IMR-90 (cell line): ENCODE measurements at regions not wholly inside any gene's neighbourhood (a gene's known extent, or its start where the extent isn't known, plus 50 kb on each side); places are given as distances from the start of the nearest gene placed in this dataset.

Source experiments
- CEBPB ChIP-seq: IDR thresholded peaks from 2 replicates; pipeline ENCODE4 v1.6.1; 2012; ENCODE audit warnings: low read depth, low read length, improper control_type of control experiment
- RCOR1 ChIP-seq: IDR thresholded peaks from 2 replicates; pipeline ENCODE4 v1.6.1; 2012; ENCODE audit warnings: mild to moderate bottlenecking, low read length, improper control_type of control experiment; ENCODE audit not compliant: insufficient replicate concordance
- TF ChIP-seq, protein P1 (sequence below): conservative IDR thresholded peaks from 2 replicates; pipeline ENCODE4 v1.5.1; 2012; ENCODE audit warnings: mild to moderate bottlenecking, low read depth, low read length, improper control_type of control experiment

GRCh38 chr3:180447136-180447535 lies 154.8 kb upstream of the TTC14 start:
- TF ChIP-seq CEBPB (no peak), RCOR1 (no peak)
- TF ChIP-seq, protein P1, sequence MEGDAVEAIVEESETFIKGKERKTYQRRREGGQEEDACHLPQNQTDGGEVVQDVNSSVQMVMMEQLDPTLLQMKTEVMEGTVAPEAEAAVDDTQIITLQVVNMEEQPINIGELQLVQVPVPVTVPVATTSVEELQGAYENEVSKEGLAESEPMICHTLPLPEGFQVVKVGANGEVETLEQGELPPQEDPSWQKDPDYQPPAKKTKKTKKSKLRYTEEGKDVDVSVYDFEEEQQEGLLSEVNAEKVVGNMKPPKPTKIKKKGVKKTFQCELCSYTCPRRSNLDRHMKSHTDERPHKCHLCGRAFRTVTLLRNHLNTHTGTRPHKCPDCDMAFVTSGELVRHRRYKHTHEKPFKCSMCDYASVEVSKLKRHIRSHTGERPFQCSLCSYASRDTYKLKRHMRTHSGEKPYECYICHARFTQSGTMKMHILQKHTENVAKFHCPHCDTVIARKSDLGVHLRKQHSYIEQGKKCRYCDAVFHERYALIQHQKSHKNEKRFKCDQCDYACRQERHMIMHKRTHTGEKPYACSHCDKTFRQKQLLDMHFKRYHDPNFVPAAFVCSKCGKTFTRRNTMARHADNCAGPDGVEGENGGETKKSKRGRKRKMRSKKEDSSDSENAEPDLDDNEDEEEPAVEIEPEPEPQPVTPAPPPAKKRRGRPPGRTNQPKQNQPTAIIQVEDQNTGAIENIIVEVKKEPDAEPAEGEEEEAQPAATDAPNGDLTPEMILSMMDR = no peak
